Fibroblast of the aortic adventitia (primary cell): ENCODE measurements at regions not wholly inside any gene's neighbourhood (a gene's known extent, or its start where the extent isn't known, plus 50 kb on each side); places are given as distances from the start of the nearest gene placed in this dataset. TPM values are rescaled to one million over a fixed set of nuclear protein-coding genes. Genes with fewer than 3 reads are reported as not detected.

Experiments
- DNase-seq: peaks from one replicate; pipeline ENCODE4 v3.0.0-alpha.2; 2010; ENCODE audit warnings: low read depth
- H3K4me3 ChIP-seq: 2 replicates; pipeline ENCODE4 v1.5.1; 2011; ENCODE audit warnings: low read depth, mild to moderate bottlenecking, control low read depth, low read length, moderate library complexity
- CTCF ChIP-seq: IDR thresholded peaks from 2 replicates; pipeline ENCODE4 v1.5.1; 2011; ENCODE audit warnings: mild to moderate bottlenecking, low read length, control low read depth, inconsistent platforms; ENCODE audit not compliant: insufficient read depth
- small RNA-seq: library from RNA; depleted of rRNA; stranded (forward); fragments of <200 nt; gene quantifications from one replicate; pipeline ENCODE3, GENCODE V24; 2012

GRCh38 chr3:71838406-71838805, 53.5 kb upstream of the PROK2 start:
- no peak for DNase-seq
- H3K4me3 ChIP-seq = no peak overlapping the region
- TF ChIP-seq CTCF = no peak

Small RNAs in the stretch of these regions (small RNA-seq; reads per million reads assigned to genes)
- gene AC104435.1 (not detected), gene AC105265.1 (not detected), gene RNA5SP136 (not detected), gene RNU1-62P (1.0 reads per million, percentile 34 among the genes with 10 or more reads in this experiment), gene UBE2Q2P9 (not detected)
